OCI-M2 (cell line): ENCODE measurements at regions not wholly inside any gene's neighbourhood (a gene's known extent, or its start where the extent isn't known, plus 50 kb on each side); places are given as distances from the start of the nearest gene placed in this dataset.

Source experiments
- DNase-seq: peaks from one replicate; lab custom pipeline; 2025; ENCODE audit not compliant: unreplicated experiment; lab: John Stamatoyannopoulos, UW

- no peak for DNase-seq
Measured at GRCh38 chr5:10853154-10853553, 92.1 kb upstream of the DAP start.

DNA sequence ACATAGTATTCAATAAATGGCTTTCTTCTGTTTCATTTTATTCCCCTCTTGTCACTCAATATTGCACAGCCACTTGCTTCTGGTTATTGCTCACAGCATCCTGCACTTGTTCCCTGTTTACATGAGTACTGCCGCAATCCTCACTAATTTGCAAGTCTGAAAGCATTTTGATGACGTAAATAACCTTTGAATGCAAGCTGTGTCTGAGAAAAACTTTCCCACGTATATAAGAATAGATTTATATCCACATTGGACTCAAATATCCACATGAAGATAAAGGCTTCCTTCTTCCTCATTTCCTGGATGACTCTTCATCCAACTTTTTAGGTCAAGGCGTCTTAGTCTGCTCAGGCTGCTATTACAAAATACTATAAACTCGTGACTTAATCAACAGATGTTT, 88.2 kb upstream of the DAP start:
- DNase-seq = no peak

GRCh38 chr5:10844016-10844415, 83.0 kb upstream of the DAP start:
- no peak for DNase-seq

GRCh38 chr5:10842823-10843222, 81.8 kb upstream of the DAP start:
- DNase-seq = no peak

- DNase-seq = no peak
Measured at GRCh38 chr5:10839916-10840599, 79.0 kb upstream of the DAP start.

GRCh38 chr5:10839118-10839517, 78.1 kb upstream of the DAP start:
- DNase-seq = no peak

GRCh38 chr5:10838038-10838437, 77.0 kb upstream of the DAP start:
- DNase-seq = no peak

DNA sequence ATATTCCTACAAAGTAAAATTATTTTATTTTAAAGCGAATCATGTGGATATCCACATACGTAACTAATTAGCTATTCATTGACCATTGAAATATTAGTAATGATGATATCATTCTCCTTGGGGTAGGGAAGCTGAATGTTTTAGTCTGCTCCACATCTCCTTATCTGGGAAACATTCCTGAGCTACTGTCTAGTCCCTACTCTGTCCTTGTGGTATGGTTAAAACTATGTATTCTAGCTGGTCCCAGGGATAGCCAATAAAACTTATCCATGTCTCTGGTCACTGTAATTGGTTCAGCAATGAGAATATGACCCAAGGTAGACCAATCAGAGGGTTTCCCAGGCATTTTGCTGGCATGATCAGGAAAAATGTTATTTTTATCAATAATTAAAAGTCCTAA, 76.0 kb upstream of the DAP start:
- DNase-seq = no peak

DNA sequence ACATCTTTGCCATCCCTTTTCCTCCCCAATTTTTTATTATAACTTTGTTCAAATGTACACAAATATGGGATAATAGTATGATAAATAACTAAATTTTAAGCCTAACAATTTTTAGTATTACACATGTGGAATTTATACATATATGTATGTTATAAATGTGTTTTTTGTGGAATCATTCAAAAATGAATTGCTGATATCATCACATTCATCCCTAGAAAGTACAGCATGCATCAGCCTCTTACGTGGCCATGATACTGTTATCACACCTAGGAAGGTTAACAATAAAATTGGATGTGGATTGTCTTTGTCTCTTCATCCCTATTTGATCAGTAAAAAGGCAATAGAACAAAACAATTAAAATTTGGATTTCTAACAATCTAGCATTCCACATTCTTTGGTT, 73.7 kb upstream of the DAP start:
- no peak for DNase-seq

- DNase-seq = no peak
Measured at GRCh38 chr5:10832987-10833386, 72.0 kb upstream of the DAP start.

DNA sequence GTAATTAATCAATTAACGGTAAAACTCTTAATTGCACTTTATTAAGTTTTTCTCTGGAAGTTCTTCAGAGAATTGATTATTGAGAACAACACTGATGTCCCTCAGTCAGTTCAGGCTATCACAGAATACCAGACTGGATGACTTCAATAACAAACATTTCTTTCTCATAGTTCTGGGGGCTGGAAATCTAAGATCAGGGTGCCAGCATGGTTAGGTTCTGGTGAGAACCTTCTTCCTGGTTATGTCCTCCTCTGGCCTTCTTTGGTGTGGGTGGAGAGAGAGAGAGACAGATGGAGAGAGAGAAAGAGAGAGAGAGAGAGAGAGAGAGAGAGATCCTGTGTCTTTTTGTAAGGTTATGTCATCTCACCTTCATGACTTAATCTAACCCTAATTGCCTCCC, 71.4 kb upstream of the DAP start:
- no peak for DNase-seq

GRCh38 chr5:10831419-10831818, 70.4 kb upstream of the DAP start:
- DNase-seq = no peak

DNA sequence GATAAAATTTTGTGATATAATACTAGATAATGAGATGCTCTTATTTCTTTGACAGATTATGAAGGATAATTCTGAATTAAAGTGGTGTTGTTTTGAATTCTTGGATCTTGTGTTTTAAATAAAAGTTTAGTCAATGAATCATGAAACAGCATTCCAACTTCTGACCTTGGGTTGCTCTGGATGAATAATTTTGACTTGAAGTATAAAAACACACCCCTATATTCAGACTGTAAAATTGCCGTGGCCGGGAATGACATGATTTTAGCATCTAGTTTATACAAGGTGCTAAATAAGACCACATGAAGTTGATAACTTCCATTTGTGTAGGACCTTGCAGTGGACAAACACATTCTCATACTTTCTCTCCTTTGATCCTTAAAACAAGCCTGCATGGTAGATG, 67.2 kb upstream of the DAP start:
- DNase-seq = no peak

DNA sequence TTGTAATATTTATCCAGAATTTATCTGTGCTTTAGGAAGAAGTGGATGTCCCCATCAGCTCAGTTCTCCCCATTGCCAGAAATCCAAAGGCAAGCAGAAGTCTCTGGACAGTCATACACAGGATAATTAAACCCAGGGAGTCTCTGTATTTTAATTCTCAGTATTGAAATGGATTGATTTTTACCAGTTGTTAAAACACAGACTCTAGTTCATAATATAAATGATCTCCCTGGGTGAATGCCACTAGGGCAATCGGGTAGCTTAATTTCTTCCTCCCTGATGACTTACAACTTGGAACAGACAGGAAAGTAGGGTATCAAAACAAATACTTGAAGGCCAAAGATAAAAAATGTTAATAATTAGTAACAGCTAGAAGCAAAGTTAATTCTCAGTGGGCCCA, 66.5 kb upstream of the DAP start:
- DNase-seq = no peak

GRCh38 chr5:10826971-10827370, 65.9 kb upstream of the DAP start:
- no peak for DNase-seq

- no peak for DNase-seq
Measured at GRCh38 chr5:10825897-10826644, 65.0 kb upstream of the DAP start.

GRCh38 chr5:10812218-10812617, 51.2 kb upstream of the DAP start:
- no peak for DNase-seq
